Dendritic cell treated with granulocyte-macrophage colony-stimulating factor and Interleukin-4, amounts not matched to agents 40 ng/mL and 50 ng/mL, for 4 days (primary cell): ENCODE measurements at regions not wholly inside any gene's neighbourhood (a gene's known extent, or its start where the extent isn't known, plus 50 kb on each side); places are given as distances from the start of the nearest gene placed in this dataset.
A peak's percentile ranks its signal among the peaks of the same experiment; 100 is the strongest.

Experiments
- H3K27ac Mint-ChIP-seq: one replicate; pipeline ENCODE4 v1.8.0; 2022; ENCODE audit warnings: mild to moderate bottlenecking, mixed read lengths
- H3K27me3 Mint-ChIP-seq: one replicate; pipeline ENCODE4 v1.8.0; 2022; ENCODE audit warnings: mild to moderate bottlenecking, mixed read lengths
- H3K36me3 Mint-ChIP-seq: one replicate; pipeline ENCODE4 v1.8.0; 2022; ENCODE audit warnings: low read depth, mixed read lengths
- H3K4me1 Mint-ChIP-seq: one replicate; pipeline ENCODE4 v1.8.0; 2022; ENCODE audit warnings: low read depth, mixed read lengths
- H3K4me3 Mint-ChIP-seq: one replicate; pipeline ENCODE4 v1.8.0; 2022; ENCODE audit warnings: mild to moderate bottlenecking, moderate library complexity, mixed read lengths
- H3K9me3 Mint-ChIP-seq: one replicate; pipeline ENCODE4 v1.8.0; 2022; ENCODE audit warnings: mixed read lengths
- intact Hi-C: fragments of 100-400 bp; cut with micrococcal nuclease; formaldehyde crosslinking; loops from one replicate; pipeline ENCODE4 v1.15.0; 2022

GRCh38 chr6:54695815-54696214 is 150.8 kb upstream of the FAM83B start:
- Mint-ChIP-seq H3K27me3 (no peaks in the 10 kb centered on the region), H3K9me3 (no peaks in the 10 kb centered on the region), H3K27ac (peak overlapping the region; percentile 75), H3K36me3 (no peaks in the 10 kb centered on the region), H3K4me1 (peaks cover 8% of the 10 kb centered on the region), H3K4me3 (peak overlapping the region; percentile 1)
- intact Hi-C loops: no loop called here

- Mint-ChIP-seq H3K27ac (no peak overlapping the region), H3K4me1 (peaks cover 8% of the 10 kb centered on the region), H3K36me3 (no peaks in the 10 kb centered on the region), H3K4me3 (no peak overlapping the region), H3K27me3 (no peaks in the 10 kb centered on the region), H3K9me3 (no peaks in the 10 kb centered on the region)
- intact Hi-C loops: no loop called here
These were observed 149.1 kb upstream of the FAM83B start for GRCh38 chr6:54697424-54697823.

- H3K36me3 Mint-ChIP-seq: no peaks in the 10 kb centered on the region
These were observed 147.6 kb upstream of the FAM83B start for GRCh38 chr6:54698974-54699373.

GRCh38 chr6:54700158-54700557 is 146.4 kb upstream of the FAM83B start:
- Mint-ChIP-seq H3K4me1 (peaks cover 8% of the 10 kb centered on the region), H3K27ac (no peak overlapping the region), H3K36me3 (no peaks in the 10 kb centered on the region), H3K27me3 (no peaks in the 10 kb centered on the region), H3K4me3 (no peak overlapping the region), H3K9me3 (no peaks in the 10 kb centered on the region)
- intact Hi-C loops: no loop called here

More at GRCh38 chr6:54698974-54699373, 147.6 kb upstream of the FAM83B start:
- H3K27me3 Mint-ChIP-seq: no peaks in the 10 kb centered on the region
- no peak overlapping the region for H3K4me3 Mint-ChIP-seq
- intact Hi-C loops: no loop called here
- H3K27ac Mint-ChIP-seq: no peak overlapping the region
- peaks cover 8% of the 10 kb centered on the region for H3K4me1 Mint-ChIP-seq
- no peaks in the 10 kb centered on the region for H3K9me3 Mint-ChIP-seq

GRCh38 chr6:54702772-54703171 is 143.8 kb upstream of the FAM83B start:
- Mint-ChIP-seq H3K9me3 (no peaks in the 10 kb centered on the region), H3K36me3 (no peaks in the 10 kb centered on the region), H3K4me3 (no peak overlapping the region), H3K27me3 (no peaks in the 10 kb centered on the region), H3K27ac (no peak overlapping the region), H3K4me1 (no peaks in the 10 kb centered on the region)
- intact Hi-C loops: no loop called here

- H3K27ac Mint-ChIP-seq: no peak overlapping the region
- no peaks in the 10 kb centered on the region for H3K9me3 Mint-ChIP-seq
- intact Hi-C loops: no loop called here
- no peaks in the 10 kb centered on the region for H3K4me1 Mint-ChIP-seq
- H3K4me3 Mint-ChIP-seq: no peak overlapping the region
- H3K36me3 Mint-ChIP-seq: no peaks in the 10 kb centered on the region
- no peaks in the 10 kb centered on the region for H3K27me3 Mint-ChIP-seq
These were observed 140.2 kb upstream of the FAM83B start for GRCh38 chr6:54706391-54706790.

- Mint-ChIP-seq H3K4me1 (no peaks in the 10 kb centered on the region), H3K9me3 (no peaks in the 10 kb centered on the region), H3K27me3 (no peaks in the 10 kb centered on the region), H3K4me3 (no peak overlapping the region), H3K27ac (no peak overlapping the region), H3K36me3 (no peaks in the 10 kb centered on the region)
- intact Hi-C loops: no loop called here
These were observed 139.5 kb upstream of the FAM83B start for GRCh38 chr6:54706844-54707605.

- Mint-ChIP-seq H3K4me1 (no peaks in the 10 kb centered on the region), H3K4me3 (no peak overlapping the region), H3K36me3 (no peaks in the 10 kb centered on the region), H3K27ac (no peak overlapping the region), H3K27me3 (no peaks in the 10 kb centered on the region), H3K9me3 (no peaks in the 10 kb centered on the region)
- intact Hi-C loops: no loop called here
These were observed 136.1 kb upstream of the FAM83B start for GRCh38 chr6:54710456-54710855.

GRCh38 chr6:54716010-54716409 is 130.6 kb upstream of the FAM83B start:
- Mint-ChIP-seq H3K27me3 (no peaks in the 10 kb centered on the region), H3K4me3 (no peak overlapping the region), H3K27ac (no peak overlapping the region), H3K4me1 (no peaks in the 10 kb centered on the region), H3K9me3 (no peaks in the 10 kb centered on the region), H3K36me3 (no peaks in the 10 kb centered on the region)
- intact Hi-C loops: loop anchor here (5.0 kb wide), 1 partner anchor 526 kb away; no protein-coding TSS in a partner anchor

- no peak overlapping the region for H3K4me3 Mint-ChIP-seq
- H3K27me3 Mint-ChIP-seq: no peaks in the 10 kb centered on the region
- H3K4me1 Mint-ChIP-seq: no peaks in the 10 kb centered on the region
- intact Hi-C loops: loop anchor here (5.0 kb wide), 1 partner anchor 525 kb away; no protein-coding TSS in a partner anchor
- H3K27ac Mint-ChIP-seq: no peak overlapping the region
- H3K36me3 Mint-ChIP-seq: no peaks in the 10 kb centered on the region
- H3K9me3 Mint-ChIP-seq: no peaks in the 10 kb centered on the region
These were observed 129.7 kb upstream of the FAM83B start for GRCh38 chr6:54716877-54717276.

GRCh38 chr6:54717849-54718455 is 128.6 kb upstream of the FAM83B start:
- Mint-ChIP-seq H3K27me3 (no peaks in the 10 kb centered on the region), H3K36me3 (no peaks in the 10 kb centered on the region), H3K4me3 (no peak overlapping the region), H3K27ac (no peak overlapping the region), H3K9me3 (no peaks in the 10 kb centered on the region), H3K4me1 (no peaks in the 10 kb centered on the region)
- intact Hi-C loops: loop anchor here (1.0 to 5.0 kb wide), 2 partner anchors 351 to 524 kb away; no protein-coding TSS in a partner anchor

GRCh38 chr6:54718541-54719023 is 128.0 kb upstream of the FAM83B start:
- Mint-ChIP-seq H3K4me1 (no peaks in the 10 kb centered on the region), H3K27me3 (no peaks in the 10 kb centered on the region), H3K9me3 (no peaks in the 10 kb centered on the region), H3K36me3 (no peaks in the 10 kb centered on the region), H3K4me3 (no peak overlapping the region), H3K27ac (no peak overlapping the region)
- intact Hi-C loops: loop anchor here (1.0 to 5.0 kb wide), 2 partner anchors 351 to 524 kb away; no protein-coding TSS in a partner anchor

GRCh38 chr6:54719131-54719530 is 127.4 kb upstream of the FAM83B start:
- Mint-ChIP-seq H3K4me1 (no peaks in the 10 kb centered on the region), H3K36me3 (no peaks in the 10 kb centered on the region), H3K4me3 (no peak overlapping the region), H3K27me3 (no peaks in the 10 kb centered on the region), H3K27ac (no peak overlapping the region), H3K9me3 (no peaks in the 10 kb centered on the region)
- intact Hi-C loops: loop anchor here (5.0 kb wide), 1 partner anchor 523 kb away; no protein-coding TSS in a partner anchor

GRCh38 chr6:54719633-54720032 is 126.9 kb upstream of the FAM83B start:
- intact Hi-C loops: loop anchor here (5.0 kb wide), 1 partner anchor 523 kb away; no protein-coding TSS in a partner anchor
- Mint-ChIP-seq H3K27ac (no peak overlapping the region), H3K9me3 (no peaks in the 10 kb centered on the region), H3K4me1 (no peaks in the 10 kb centered on the region), H3K4me3 (no peak overlapping the region), H3K36me3 (no peaks in the 10 kb centered on the region), H3K27me3 (no peaks in the 10 kb centered on the region)
